ENCODE measurements at regions not wholly inside any gene's neighbourhood (a gene's known extent, or its start where the extent isn't known, plus 50 kb on each side); places are given as distances from the start of the nearest gene placed in this dataset.

GRCh38 chr6:62480544-62480943 is 194.5 kb upstream of the KHDRBS2 start:
- H2AFZ ChIP-seq (ENCODE audit: low read depth, low read length), result no peak overlapping the region
- intact Hi-C loops (cut with micrococcal nuclease) (no loop called here), dilution Hi-C loops (cut with MboI; ENCODE audit: extremely low pct_ligation_motif_present, low sequenced_read_pairs) (no loop called here)
- no peaks in the 10 kb centered on the region for H3K9me3 ChIP-seq (replicated peaks; ENCODE audit: control insufficient read depth, insufficient read depth, low read length)
- no peak for DNase-seq (ENCODE audit: low read depth, low spot score)
- no peak overlapping the region for H3K4me3 ChIP-seq (replicated peaks in 1 of 3; ENCODE audit: insufficient read depth in 1 of 3, low read depth in 1 of 3, low read length in 3 of 3)
- no peaks in the 10 kb centered on the region for H3K9me1 ChIP-seq (replicated peaks; ENCODE audit: control insufficient read depth, extremely low read depth, insufficient read depth, low read length)
- POLR2A ChIA-PET, result no interaction called here
- no peaks in the 10 kb centered on the region for H3K4me1 ChIP-seq (ENCODE audit: control insufficient read depth, extremely low read depth, insufficient read depth, low read length)
- no peaks in the 10 kb centered on the region for H3K27me3 ChIP-seq (ENCODE audit: control insufficient read depth in 2 of 2, insufficient read depth in 2 of 2, low read length in 2 of 2)
- no peak overlapping the region for H3K9ac ChIP-seq (replicated peaks; ENCODE audit: extremely low read depth, insufficient read depth, low read length)
- no peak overlapping the region for H3K27ac ChIP-seq (ENCODE audit: insufficient read depth, low read depth, low read length)
- CTCF ChIA-PET, result no interaction called here
- no TSS peak for BruUV-seq (replicated peaks)
- TF ChIP-seq FOS (IDR thresholded peaks at IDR 0.05; ENCODE audit: borderline replicate concordance, insufficient read depth, low read length) (no peak), CTCF (IDR thresholded peaks at IDR 0.05; ENCODE audit: extremely low read depth in 1 of 2, insufficient read depth in 1 of 2, low read depth in 1 of 2, low read length in 2 of 2) (no peak), MAX (IDR thresholded peaks at IDR 0.05; ENCODE audit: insufficient read depth, insufficient read length) (no peak), EZH2 (IDR thresholded peaks at IDR 0.05; ENCODE audit: borderline replicate concordance, low read depth, low read length, severe bottlenecking) (no peak), MYC (IDR thresholded peaks at IDR 0.05; ENCODE audit: low read depth, low read length) (no peak), JUN (IDR thresholded peaks at IDR 0.05; ENCODE audit: borderline replicate concordance, insufficient read depth, insufficient read length, low read depth) (no peak), POLR2A (IDR thresholded peaks at IDR 0.05; ENCODE audit: low read depth, low read length) (no peak), POLR2AphosphoS5 (IDR thresholded peaks at IDR 0.05; ENCODE audit: insufficient read depth, low read depth, low read length) (no peak), GATA2 (IDR thresholded peaks at IDR 0.05; ENCODE audit: insufficient read depth, insufficient read length, low read depth, low read length) (no peak)
- FAIRE-seq, result no peak
- no peaks in the 10 kb centered on the region for H3K79me2 ChIP-seq (ENCODE audit: control insufficient read depth, insufficient read depth, low read length)
- H3K4me2 ChIP-seq (ENCODE audit: insufficient read depth, low read length), result no peak overlapping the region
- H3K36me3 ChIP-seq (ENCODE audit: control insufficient read depth in 2 of 2, extremely low read depth in 1 of 2, insufficient read depth in 2 of 2, low read length in 2 of 2), result no peaks in the 10 kb centered on the region
- no peaks in the 10 kb centered on the region for H4K20me1 ChIP-seq (replicated peaks; ENCODE audit: control insufficient read depth, extremely low read depth, insufficient read depth, low read length)
